ENCODE measurements at regions not wholly inside any gene's neighbourhood (a gene's known extent, or its start where the extent isn't known, plus 50 kb on each side); places are given as distances from the start of the nearest gene placed in this dataset.

- ChIA-PET CTCF (ENCODE audit: partially characterized antibody) (no interaction called here), POLR2A (ENCODE audit: partially characterized antibody) (no interaction called here)
- no peaks in the 10 kb centered on the region for H3K9me3 ChIP-seq (ENCODE audit: control insufficient read depth in 1 of 2, low read length in 2 of 2)
- H3K27me3 Mint-ChIP-seq, result no peaks in the 10 kb centered on the region
- H3K4me1 Mint-ChIP-seq, result peaks cover 14 to 24% (median 18%) of the 10 kb centered on the region in 4 donors
- H3K4me1 ChIP-seq (ENCODE audit: insufficient read depth, low read length), result peaks cover 4% of the 10 kb centered on the region
- no peaks in the 10 kb centered on the region for H3K27me3 ChIP-seq (ENCODE audit: insufficient read depth, low read length)
- peaks cover 0 to 3% of the 10 kb centered on the region in 2 donors for H3K36me3 Mint-ChIP-seq
- no peak overlapping the region for H3K4me3 Mint-ChIP-seq
- intact Hi-C loops (cut with micrococcal nuclease), result no loop called here
- no peak overlapping the region for H3K4me3 ChIP-seq (ENCODE audit: low read length in 2 of 2)
- no peak overlapping the region for H3K27ac ChIP-seq (ENCODE audit: low read depth, low read length)
- no peak overlapping the region for H3K27ac Mint-ChIP-seq
- H3K9me3 Mint-ChIP-seq, result peaks cover 0 to 2% (median 0%) of the 10 kb centered on the region in 8 donors
- no peak for DNase-seq
- H3K36me3 ChIP-seq (ENCODE audit: insufficient read depth, low read length), result no peaks in the 10 kb centered on the region
Observed at GRCh38 chr3:153315781-153316180, 153.8 kb downstream of the RAP2B start.

- DNase-seq, result no peak
- peak overlapping the region in 5 of 8 donors; percentile 13 to 59 (median 52) for H3K4me3 Mint-ChIP-seq
- no peak overlapping the region for H3K4me3 ChIP-seq (ENCODE audit: low read length in 2 of 2)
- ChIA-PET POLR2A (ENCODE audit: partially characterized antibody) (no interaction called here), CTCF (ENCODE audit: partially characterized antibody) (no interaction called here)
- H3K27ac ChIP-seq (ENCODE audit: low read depth, low read length), result no peak overlapping the region
- H3K9me3 ChIP-seq (ENCODE audit: control insufficient read depth in 1 of 2, low read length in 2 of 2), result no peaks in the 10 kb centered on the region
- intact Hi-C loops (cut with micrococcal nuclease), result no loop called here
- no peak overlapping the region for H3K27ac Mint-ChIP-seq
- H3K36me3 ChIP-seq (ENCODE audit: insufficient read depth, low read length), result no peaks in the 10 kb centered on the region
- H3K36me3 Mint-ChIP-seq, result peaks cover 0 to 3% of the 10 kb centered on the region in 2 donors
- no peaks in the 10 kb centered on the region for H3K27me3 Mint-ChIP-seq
- H3K4me1 ChIP-seq (ENCODE audit: insufficient read depth, low read length), result no peaks in the 10 kb centered on the region
- peaks cover 7 to 12% (median 10%) of the 10 kb centered on the region in 4 donors for H3K4me1 Mint-ChIP-seq
- H3K9me3 Mint-ChIP-seq, result peaks cover 0 to 2% (median 0%) of the 10 kb centered on the region in 8 donors
- no peaks in the 10 kb centered on the region for H3K27me3 ChIP-seq (ENCODE audit: insufficient read depth, low read length)
Observed at GRCh38 chr3:153319705-153320554, 157.9 kb downstream of the RAP2B start.

GRCh38 chr3:153320585-153321128 is 158.6 kb downstream of the RAP2B start:
- Histone ChIP-seq H3K27me3 (ENCODE audit: insufficient read depth, low read length) (no peaks in the 10 kb centered on the region), H3K9me3 (ENCODE audit: control insufficient read depth in 1 of 2, low read length in 2 of 2) (no peaks in the 10 kb centered on the region), H3K4me3 (ENCODE audit: low read length in 2 of 2) (no peak overlapping the region), H3K4me1 (ENCODE audit: insufficient read depth, low read length) (no peaks in the 10 kb centered on the region), H3K27ac (ENCODE audit: low read depth, low read length) (no peak overlapping the region), H3K36me3 (ENCODE audit: insufficient read depth, low read length) (no peaks in the 10 kb centered on the region)
- H3K9me3 Mint-ChIP-seq, result peaks cover 0 to 3% (median 0%) of the 10 kb centered on the region in 8 donors
- no peak overlapping the region for H3K27ac Mint-ChIP-seq
- no peaks in the 10 kb centered on the region for H3K27me3 Mint-ChIP-seq
- intact Hi-C loops (cut with micrococcal nuclease), result no loop called here
- peaks cover 7 to 12% (median 10%) of the 10 kb centered on the region in 4 donors for H3K4me1 Mint-ChIP-seq
- no peak for DNase-seq
- ChIA-PET CTCF (ENCODE audit: partially characterized antibody) (no interaction called here), POLR2A (ENCODE audit: partially characterized antibody) (no interaction called here)
- peak overlapping the region in 3 of 8 donors; percentile 52 to 59 (median 59) for H3K4me3 Mint-ChIP-seq
- peaks cover 0 to 3% of the 10 kb centered on the region in 2 donors for H3K36me3 Mint-ChIP-seq

GRCh38 chr3:153328690-153329089 is 166.7 kb downstream of the RAP2B start:
- no peak overlapping the region for H3K4me3 ChIP-seq (ENCODE audit: low read length in 2 of 2)
- no peaks in the 10 kb centered on the region for H3K27me3 ChIP-seq (ENCODE audit: insufficient read depth, low read length)
- no peak overlapping the region for H3K4me3 Mint-ChIP-seq
- intact Hi-C loops (cut with micrococcal nuclease), result no loop called here
- H3K27me3 Mint-ChIP-seq, result peaks cover 0 to 1% of the 10 kb centered on the region in 2 donors
- no peaks in the 10 kb centered on the region for H3K9me3 ChIP-seq (ENCODE audit: control insufficient read depth in 1 of 2, low read length in 2 of 2)
- H3K27ac Mint-ChIP-seq, result no peak overlapping the region
- H3K36me3 Mint-ChIP-seq, result peaks cover 0 to 4% of the 10 kb centered on the region in 2 donors
- ChIA-PET POLR2A (ENCODE audit: partially characterized antibody) (no interaction called here), CTCF (ENCODE audit: partially characterized antibody) (no interaction called here)
- peaks cover 0 to 3% (median 0%) of the 10 kb centered on the region in 4 donors for H3K4me1 Mint-ChIP-seq
- H3K36me3 ChIP-seq (ENCODE audit: insufficient read depth, low read length), result no peaks in the 10 kb centered on the region
- peaks cover 0 to 3% (median 0%) of the 10 kb centered on the region in 8 donors for H3K9me3 Mint-ChIP-seq
- no peak overlapping the region for H3K27ac ChIP-seq (ENCODE audit: low read depth, low read length)
- H3K4me1 ChIP-seq (ENCODE audit: insufficient read depth, low read length), result no peaks in the 10 kb centered on the region
- DNase-seq, result no peak

- Histone ChIP-seq H3K27ac (ENCODE audit: low read depth, low read length) (no peak overlapping the region), H3K27me3 (ENCODE audit: insufficient read depth, low read length) (no peaks in the 10 kb centered on the region), H3K36me3 (ENCODE audit: insufficient read depth, low read length) (no peaks in the 10 kb centered on the region), H3K9me3 (ENCODE audit: control insufficient read depth in 1 of 2, low read length in 2 of 2) (no peaks in the 10 kb centered on the region), H3K4me3 (ENCODE audit: low read length in 2 of 2) (no peak overlapping the region), H3K4me1 (ENCODE audit: insufficient read depth, low read length) (no peaks in the 10 kb centered on the region)
- H3K36me3 Mint-ChIP-seq, result peaks cover 0 to 4% of the 10 kb centered on the region in 2 donors
- ChIA-PET CTCF (ENCODE audit: partially characterized antibody) (no interaction called here), POLR2A (ENCODE audit: partially characterized antibody) (no interaction called here)
- H3K4me3 Mint-ChIP-seq, result no peak overlapping the region
- peaks cover 0 to 1% of the 10 kb centered on the region in 2 donors for H3K27me3 Mint-ChIP-seq
- H3K27ac Mint-ChIP-seq, result no peak overlapping the region
- peaks cover 0 to 3% (median 0%) of the 10 kb centered on the region in 8 donors for H3K9me3 Mint-ChIP-seq
- intact Hi-C loops (cut with micrococcal nuclease), result no loop called here
- peaks cover 0 to 3% (median 0%) of the 10 kb centered on the region in 4 donors for H3K4me1 Mint-ChIP-seq
- no peak for DNase-seq
Observed at GRCh38 chr3:153330901-153331300, 168.9 kb downstream of the RAP2B start.

- H3K27ac Mint-ChIP-seq, result no peak overlapping the region
- intact Hi-C loops (cut with micrococcal nuclease), result no loop called here
- DNase-seq, result no peak
- Histone ChIP-seq H3K4me1 (ENCODE audit: insufficient read depth, low read length) (no peaks in the 10 kb centered on the region), H3K4me3 (ENCODE audit: low read length in 2 of 2) (no peak overlapping the region), H3K27ac (ENCODE audit: low read depth, low read length) (no peak overlapping the region), H3K36me3 (ENCODE audit: insufficient read depth, low read length) (no peaks in the 10 kb centered on the region), H3K27me3 (ENCODE audit: insufficient read depth, low read length) (no peaks in the 10 kb centered on the region), H3K9me3 (ENCODE audit: control insufficient read depth in 1 of 2, low read length in 2 of 2) (no peaks in the 10 kb centered on the region)
- peaks cover 0 to 1% of the 10 kb centered on the region in 2 donors for H3K27me3 Mint-ChIP-seq
- H3K9me3 Mint-ChIP-seq, result no peaks in the 10 kb centered on the region
- CTCF ChIA-PET (ENCODE audit: partially characterized antibody), result no interaction called here
- peaks cover 0 to 3% (median 0%) of the 10 kb centered on the region in 4 donors for H3K4me1 Mint-ChIP-seq
- peaks cover 0 to 4% of the 10 kb centered on the region in 2 donors for H3K36me3 Mint-ChIP-seq
- POLR2A ChIA-PET (ENCODE audit: partially characterized antibody), result no interaction called here
- no peak overlapping the region for H3K4me3 Mint-ChIP-seq
Observed at GRCh38 chr3:153331676-153332075, 169.7 kb downstream of the RAP2B start.

- H3K4me1 ChIP-seq (ENCODE audit: insufficient read depth, low read length), result no peaks in the 10 kb centered on the region
- Mint-ChIP-seq H3K27me3 (peaks cover 0 to 1% of the 10 kb centered on the region in 2 donors), H3K36me3 (peaks cover 0 to 9% of the 10 kb centered on the region in 2 donors), H3K4me3 (no peak overlapping the region), H3K9me3 (no peaks in the 10 kb centered on the region), H3K4me1 (peaks cover 0 to 3% (median 0%) of the 10 kb centered on the region in 4 donors), H3K27ac (no peak overlapping the region)
- H3K36me3 ChIP-seq (ENCODE audit: insufficient read depth, low read length), result no peaks in the 10 kb centered on the region
- intact Hi-C loops (cut with micrococcal nuclease), result no loop called here
- no peak for DNase-seq
- ChIA-PET POLR2A (ENCODE audit: partially characterized antibody) (no interaction called here), CTCF (ENCODE audit: partially characterized antibody) (no interaction called here)
- H3K9me3 ChIP-seq (ENCODE audit: control insufficient read depth in 1 of 2, low read length in 2 of 2), result no peaks in the 10 kb centered on the region
- no peak overlapping the region for H3K27ac ChIP-seq (ENCODE audit: low read depth, low read length)
- H3K4me3 ChIP-seq (ENCODE audit: low read length in 2 of 2), result no peak overlapping the region
- no peaks in the 10 kb centered on the region for H3K27me3 ChIP-seq (ENCODE audit: insufficient read depth, low read length)
Observed at GRCh38 chr3:153334558-153334957, 172.5 kb downstream of the RAP2B start.

Data from CD4-positive, alpha-beta memory T cell (primary cell).